GM18907 (cell line): ENCODE measurements at regions not wholly inside any gene's neighbourhood (a gene's known extent, or its start where the extent isn't known, plus 50 kb on each side); places are given as distances from the start of the nearest gene placed in this dataset.
"Not testable (repeated sequence)": the region's sequence is repeated elsewhere in the genome, so short reads cannot be mapped to it uniquely, and the experiment has no call there.

Experiments
- ATAC-seq: cut with Tn5 transposase; IDR thresholded peaks from one replicate; pipeline ENCODE4 v1.9.1; 2021; ENCODE audit warnings: mild to moderate bottlenecking, moderate library complexity; ENCODE audit not compliant: unreplicated experiment

- ATAC-seq, result no peak
Measured at GRCh38 chr7:51860305-51860704, 543.7 kb upstream of the COBL start.

GRCh38 chr7:51850126-51850525, 533.5 kb upstream of the COBL start:
- no peak for ATAC-seq

- no peak for ATAC-seq
Measured at GRCh38 chr7:51847461-51848134, 531.0 kb upstream of the COBL start.

- ATAC-seq, result not testable (repeated sequence)
Measured at GRCh38 chr7:51839130-51839529, 522.5 kb upstream of the COBL start.

GRCh38 chr7:51827631-51828030, 511.0 kb upstream of the COBL start:
- no peak for ATAC-seq

- ATAC-seq, result no peak
Measured at GRCh38 chr7:51824050-51824449, 507.4 kb upstream of the COBL start.

- no peak for ATAC-seq
Measured at GRCh38 chr7:51823437-51823836, 506.8 kb upstream of the COBL start.

GRCh38 chr7:51817694-51818225, 501.2 kb upstream of the COBL start:
- no peak for ATAC-seq

GRCh38 chr7:51805783-51806431, 489.3 kb upstream of the COBL start:
- ATAC-seq, result not testable (repeated sequence)

GRCh38 chr7:51802718-51803117, 486.1 kb upstream of the COBL start:
- no peak for ATAC-seq

- ATAC-seq, result no peak
Measured at GRCh38 chr7:51797371-51797770, 480.8 kb upstream of the COBL start.

- no peak for ATAC-seq
Measured at GRCh38 chr7:51792796-51793195, 476.2 kb upstream of the COBL start.

- no peak for ATAC-seq
Measured at GRCh38 chr7:51789489-51789888, 472.9 kb upstream of the COBL start.

GRCh38 chr7:51786284-51786683, 469.7 kb upstream of the COBL start:
- no peak for ATAC-seq

- no peak for ATAC-seq
Measured at GRCh38 chr7:51785876-51786275, 469.3 kb upstream of the COBL start.

- ATAC-seq, result no peak
Measured at GRCh38 chr7:51785171-51785570, 468.6 kb upstream of the COBL start.

GRCh38 chr7:51783241-51783640, 466.6 kb upstream of the COBL start:
- ATAC-seq, result no peak

GRCh38 chr7:51778121-51778520, 461.5 kb upstream of the COBL start:
- ATAC-seq, result no peak

- ATAC-seq, result no peak
Measured at GRCh38 chr7:51774178-51774577, 457.6 kb upstream of the COBL start.

GRCh38 chr7:51772190-51772589, 455.6 kb upstream of the COBL start:
- ATAC-seq, result no peak

GRCh38 chr7:51764976-51765375, 448.4 kb upstream of the COBL start:
- no peak for ATAC-seq

GRCh38 chr7:51759985-51760384, 443.4 kb upstream of the COBL start:
- no peak for ATAC-seq
